Keratinocyte (primary cell): ENCODE measurements at regions not wholly inside any gene's neighbourhood (a gene's known extent, or its start where the extent isn't known, plus 50 kb on each side); places are given as distances from the start of the nearest gene placed in this dataset.

Experiments
- DNase-seq: peaks from one replicate; pipeline ENCODE4 v3.0.0-alpha.2; 2011; ENCODE audit warnings: low read depth, missing footprints, low spot score
- FAIRE-seq: peaks from 2 replicates; lab custom pipeline; 2011; peaks lifted over from hg19 to GRCh38; lab: Jason Lieb, UNC
- H2AFZ ChIP-seq: 2 replicates; pipeline ENCODE4 v1.6.0; 2012; ENCODE audit warnings: low read length, control low read depth, inconsistent platforms; ENCODE audit not compliant: control insufficient read depth
- H3K27ac ChIP-seq: 2 replicates; pipeline ENCODE4 v1.5.1; 2011; ENCODE audit warnings: low read length; ENCODE audit not compliant: control insufficient read depth, insufficient read depth
- H3K27me3 ChIP-seq: 3 replicates; pipeline ENCODE4 v1.6.0; 2011; ENCODE audit warnings: low read length; ENCODE audit not compliant: control insufficient read depth, insufficient read depth; ENCODE audit errors: extremely low read depth
- H3K36me3 ChIP-seq, 2 experiments: 2 replicates in 1 of 2; 3 replicates in 1 of 2; pipeline ENCODE4 v1.5.1; 2011; ENCODE audit warnings: low read length in 2 of 2, mild to moderate bottlenecking in 1 of 2; ENCODE audit not compliant: control insufficient read depth in 2 of 2, insufficient read depth in 2 of 2; ENCODE audit errors: extremely low read depth in 1 of 2
- H3K4me1 ChIP-seq: 3 replicates; pipeline ENCODE4 v1.5.1; 2011; ENCODE audit warnings: low read length; ENCODE audit not compliant: control insufficient read depth, insufficient read depth; ENCODE audit errors: extremely low read depth
- H3K4me2 ChIP-seq: 3 replicates; pipeline ENCODE4 v1.6.0; 2011; ENCODE audit warnings: low read depth, low read length; ENCODE audit not compliant: control insufficient read depth, insufficient read depth; ENCODE audit errors: extremely low read depth
- H3K4me3 ChIP-seq, 3 experiments: fragments of 200-600 bp in 1 of 3; sonication (generic) in 1 of 3; 2 replicates in 2 of 3; 3 replicates in 1 of 3; pipeline ENCODE4 v1.5.1; 2011 to 2016; ENCODE audit warnings: low read length in 3 of 3, mild to moderate bottlenecking in 3 of 3, control low read depth in 2 of 3, inconsistent platforms in 1 of 3, low read depth in 1 of 3, mixed read lengths in 1 of 3, mixed run types in 1 of 3, moderate library complexity in 1 of 3; ENCODE audit not compliant: control insufficient read depth in 2 of 3, insufficient read depth in 2 of 3; ENCODE audit errors: extremely low read depth in 1 of 3
- H3K79me2 ChIP-seq: 2 replicates; pipeline ENCODE4 v1.6.0; 2012; ENCODE audit warnings: low read length; ENCODE audit not compliant: control insufficient read depth, insufficient read depth
- H3K9ac ChIP-seq: 3 replicates; pipeline ENCODE4 v1.6.0; 2011; ENCODE audit warnings: low read length; ENCODE audit not compliant: control insufficient read depth, insufficient read depth; ENCODE audit errors: extremely low read depth
- H3K9me1 ChIP-seq: 3 replicates; pipeline ENCODE4 v1.6.0; 2011; ENCODE audit warnings: low read length; ENCODE audit not compliant: control insufficient read depth, insufficient read depth; ENCODE audit errors: extremely low read depth
- H3K9me3 ChIP-seq: 2 replicates; pipeline ENCODE4 v1.5.1; 2012; ENCODE audit warnings: low read depth, low read length; ENCODE audit not compliant: control insufficient read depth
- H4K20me1 ChIP-seq: 3 replicates; pipeline ENCODE4 v1.6.0; 2011; ENCODE audit warnings: low read length; ENCODE audit not compliant: control insufficient read depth, insufficient read depth; ENCODE audit errors: extremely low read depth
- EZH2 ChIP-seq: IDR thresholded peaks from one replicate; pipeline ENCODE4 v1.6.1; 2012; ENCODE audit warnings: inconsistent platforms, mild to moderate bottlenecking, low read length, moderate library complexity
- dilution Hi-C: fragments of 300-500 bp; cut with MboI; formaldehyde crosslinking; loops from one replicate; pipeline ENCODE4 v1.7.0; 2020; ENCODE audit warnings: low sequenced_read_pairs; ENCODE audit not compliant: extremely low pct_ligation_motif_present
- TF ChIP-seq, protein P1 (sequence below), 3 experiments: IDR thresholded peaks in 1 of 3; conservative IDR thresholded peaks in 1 of 3; optimal IDR thresholded peaks in 1 of 3; 2 replicates in 2 of 3; 3 replicates in 1 of 3; pipeline versions ENCODE3 to v1.5.1; 2011; ENCODE audit warnings: low read length in 3 of 3, mild to moderate bottlenecking in 3 of 3, moderate library complexity in 2 of 3, control low read depth in 1 of 3, inconsistent platforms in 1 of 3; ENCODE audit not compliant: insufficient read depth in 2 of 3; ENCODE audit errors: extremely low read depth in 1 of 3

DNA sequence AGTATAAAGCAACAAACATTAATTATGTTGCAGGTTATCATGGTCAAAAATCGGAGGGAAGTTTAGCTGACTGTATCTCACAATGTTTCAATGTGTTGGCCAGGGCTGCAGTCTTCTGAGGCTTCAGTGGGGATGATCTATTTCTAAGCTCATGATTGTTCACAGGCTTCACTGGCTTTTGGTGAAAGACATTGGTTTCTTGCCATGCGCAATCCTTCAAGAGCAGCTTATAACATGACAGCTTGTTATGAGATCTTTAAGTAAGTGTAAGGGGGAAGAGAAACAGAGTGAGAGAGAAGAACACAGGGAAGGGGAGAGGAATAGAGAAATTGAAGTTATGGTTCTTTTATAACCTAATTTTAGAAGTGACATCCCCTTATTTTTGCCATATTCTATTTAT is 385.9 kb upstream of the CHD1 start:
- H2AFZ ChIP-seq: no peak overlapping the region
- TF ChIP-seq EZH2: no peak
- TF ChIP-seq, protein P1, sequence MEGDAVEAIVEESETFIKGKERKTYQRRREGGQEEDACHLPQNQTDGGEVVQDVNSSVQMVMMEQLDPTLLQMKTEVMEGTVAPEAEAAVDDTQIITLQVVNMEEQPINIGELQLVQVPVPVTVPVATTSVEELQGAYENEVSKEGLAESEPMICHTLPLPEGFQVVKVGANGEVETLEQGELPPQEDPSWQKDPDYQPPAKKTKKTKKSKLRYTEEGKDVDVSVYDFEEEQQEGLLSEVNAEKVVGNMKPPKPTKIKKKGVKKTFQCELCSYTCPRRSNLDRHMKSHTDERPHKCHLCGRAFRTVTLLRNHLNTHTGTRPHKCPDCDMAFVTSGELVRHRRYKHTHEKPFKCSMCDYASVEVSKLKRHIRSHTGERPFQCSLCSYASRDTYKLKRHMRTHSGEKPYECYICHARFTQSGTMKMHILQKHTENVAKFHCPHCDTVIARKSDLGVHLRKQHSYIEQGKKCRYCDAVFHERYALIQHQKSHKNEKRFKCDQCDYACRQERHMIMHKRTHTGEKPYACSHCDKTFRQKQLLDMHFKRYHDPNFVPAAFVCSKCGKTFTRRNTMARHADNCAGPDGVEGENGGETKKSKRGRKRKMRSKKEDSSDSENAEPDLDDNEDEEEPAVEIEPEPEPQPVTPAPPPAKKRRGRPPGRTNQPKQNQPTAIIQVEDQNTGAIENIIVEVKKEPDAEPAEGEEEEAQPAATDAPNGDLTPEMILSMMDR (optimal IDR thresholded peaks at IDR 0.05 in 1 of 3, IDR thresholded peaks at IDR 0.05 in 1 of 3, conservative IDR thresholded peaks at IDR 0.05 in 1 of 3; ENCODE audit: extremely low read depth in 1 of 3, insufficient read depth in 2 of 3, low read length in 3 of 3): no peak
- no peaks in the 10 kb centered on the region for H3K4me1 ChIP-seq
- H3K27me3 ChIP-seq: no peaks in the 10 kb centered on the region
- dilution Hi-C loops: no loop called here
- H3K4me3 ChIP-seq: no peak overlapping the region
- H3K9me1 ChIP-seq: no peaks in the 10 kb centered on the region
- no peaks in the 10 kb centered on the region for H3K79me2 ChIP-seq
- no peaks in the 10 kb centered on the region for H3K36me3 ChIP-seq
- H3K4me2 ChIP-seq: no peak overlapping the region
- no peak overlapping the region for H3K27ac ChIP-seq
- FAIRE-seq: no peak
- H3K9ac ChIP-seq: no peak overlapping the region
- H4K20me1 ChIP-seq: no peaks in the 10 kb centered on the region
- DNase-seq: no peak
- H3K9me3 ChIP-seq: no peaks in the 10 kb centered on the region

DNA sequence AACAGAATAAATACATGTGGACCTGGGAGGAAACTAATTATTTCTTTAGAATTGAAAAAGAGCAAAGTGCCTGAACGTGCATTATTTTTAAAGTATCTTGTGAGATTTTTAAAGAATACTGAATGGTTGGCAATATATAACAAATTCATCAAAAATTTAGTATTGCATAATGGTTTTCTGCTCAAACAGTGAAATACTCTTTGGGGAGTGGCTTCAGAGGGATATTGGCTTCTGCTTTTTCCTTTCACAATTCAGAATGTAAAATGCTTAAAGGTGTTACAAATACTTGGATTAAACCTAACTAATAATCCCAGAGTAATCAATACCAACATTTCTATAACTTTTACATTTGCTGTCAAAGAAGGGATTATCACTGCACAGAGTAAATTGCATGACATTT is 379.3 kb upstream of the CHD1 start:
- DNase-seq (no peak), FAIRE-seq (no peak)
- no peak overlapping the region for H3K9ac ChIP-seq
- H3K27ac ChIP-seq: no peak overlapping the region
- no peak overlapping the region for H3K4me3 ChIP-seq
- H3K27me3 ChIP-seq: no peaks in the 10 kb centered on the region
- H3K9me3 ChIP-seq: no peaks in the 10 kb centered on the region
- dilution Hi-C loops: no loop called here
- H3K36me3 ChIP-seq: no peaks in the 10 kb centered on the region
- TF ChIP-seq, protein P1 (optimal IDR thresholded peaks at IDR 0.05 in 1 of 3, IDR thresholded peaks at IDR 0.05 in 1 of 3, conservative IDR thresholded peaks at IDR 0.05 in 1 of 3; ENCODE audit: extremely low read depth in 1 of 3, insufficient read depth in 2 of 3, low read length in 3 of 3): no peak
- TF ChIP-seq EZH2: no peak
- H3K4me1 ChIP-seq: no peaks in the 10 kb centered on the region
- H3K9me1 ChIP-seq: no peaks in the 10 kb centered on the region
- H3K4me2 ChIP-seq: no peak overlapping the region
- H4K20me1 ChIP-seq: no peaks in the 10 kb centered on the region
- no peaks in the 10 kb centered on the region for H3K79me2 ChIP-seq
- no peak overlapping the region for H2AFZ ChIP-seq
